Upper lobe of right lung (tissue), 1 donor: ENCODE measurements at regions not wholly inside any gene's neighbourhood (a gene's known extent, or its start where the extent isn't known, plus 50 kb on each side); places are given as distances from the start of the nearest gene placed in this dataset.
"Not testable (repeated sequence)": the region's sequence is repeated elsewhere in the genome, so short reads cannot be mapped to it uniquely, and the experiment has no call there.

Experiments used
- ATAC-seq: fragments of 200-7000 bp; cut with Tn5 transposase; one replicate; pipeline ENCODE4 v1.9.1; 2020; ENCODE audit warnings: mild to moderate bottlenecking, moderate library complexity
- DNase-seq: peaks from one replicate; pipeline ENCODE4 v3.0.0-alpha.2; 2020
- H3K27ac ChIP-seq: fragments of 200-600 bp; one replicate; pipeline ENCODE4 v1.8.0; 2022
- H3K27me3 ChIP-seq: fragments of 200-600 bp; one replicate; pipeline ENCODE4 v1.8.0; 2022; ENCODE audit warnings: mild to moderate bottlenecking
- H3K36me3 ChIP-seq: fragments of 200-600 bp; one replicate; pipeline ENCODE4 v1.8.0; 2022
- H3K4me1 ChIP-seq: fragments of 200-600 bp; one replicate; pipeline ENCODE4 v1.8.0; 2022
- H3K4me3 ChIP-seq: fragments of 200-600 bp; one replicate; pipeline ENCODE4 v1.8.0; 2022; ENCODE audit warnings: mild to moderate bottlenecking
- H3K9me3 ChIP-seq: fragments of 200-600 bp; one replicate; pipeline ENCODE4 v1.8.0; 2022
- intact Hi-C: fragments of 100-400 bp; cut with DNase I; formaldehyde crosslinking; loops from one replicate; pipeline ENCODE4 v1.11.0; 2022
- donor health status: DM: no; HTN: yes; CAD: no; lungs with severe emphysema.

- DNase-seq, H3K4me1 ChIP-seq, H3K9me3 ChIP-seq, intact Hi-C loops, H3K27me3 ChIP-seq, H3K36me3 ChIP-seq, H3K27ac ChIP-seq, H3K4me3 ChIP-seq: not testable (repeated sequence)
- ATAC-seq = peak; percentile 24
Observed at GRCh38 chr16:33766869-33767765, 307.7 kb downstream of the TP53TG3F start.

DNA sequence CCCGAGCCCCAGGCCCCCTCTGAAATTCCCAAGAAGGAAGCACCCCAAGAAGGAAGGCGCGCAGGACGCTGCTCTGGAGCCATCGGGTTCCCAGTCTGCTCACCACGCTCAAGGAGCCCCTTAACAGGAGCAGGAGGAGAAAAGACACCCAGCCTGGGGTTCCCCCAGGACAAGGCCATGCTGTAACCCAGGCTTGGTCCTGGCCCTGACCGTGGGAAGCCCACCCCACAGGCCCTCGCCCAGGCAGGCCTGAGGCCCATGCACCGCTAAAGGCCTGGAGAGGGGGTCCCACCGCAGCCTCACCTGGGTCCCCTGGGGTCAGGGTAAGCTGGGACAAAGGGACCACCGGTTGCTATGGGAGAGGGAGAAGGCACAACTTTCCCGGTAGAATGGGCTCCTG lies 309.3 kb downstream of the TP53TG3F start:
- H3K4me1 ChIP-seq, H3K36me3 ChIP-seq, DNase-seq, intact Hi-C loops, H3K27ac ChIP-seq, H3K4me3 ChIP-seq, H3K27me3 ChIP-seq, H3K9me3 ChIP-seq: not testable (repeated sequence)
- ATAC-seq = peak; percentile 17

GRCh38 chr16:33769180-33769846 lies 309.9 kb downstream of the TP53TG3F start:
- ATAC-seq, DNase-seq, intact Hi-C loops: not testable (repeated sequence)

DNA sequence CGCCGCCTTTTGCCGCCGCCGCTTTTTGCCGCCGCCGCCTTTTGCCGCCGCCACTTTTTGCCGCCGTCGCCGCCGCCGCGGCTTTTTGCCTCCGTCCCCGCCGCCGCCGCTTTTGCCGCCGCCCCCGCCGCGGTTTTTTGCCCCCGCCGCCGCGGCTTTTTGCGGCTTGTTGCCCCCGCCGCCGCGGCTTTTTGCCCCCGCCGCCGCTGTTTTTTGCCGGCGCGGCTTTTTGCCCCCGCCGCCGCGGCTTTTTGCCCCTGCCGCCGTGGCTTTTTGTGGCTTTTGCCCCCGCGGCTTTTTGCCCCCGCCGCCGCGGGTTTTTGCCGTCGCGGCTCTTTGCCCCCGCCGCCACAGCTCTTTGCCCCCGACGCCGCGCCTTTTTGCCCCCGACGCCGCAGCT lies 311.1 kb downstream of the TP53TG3F start:
- H3K4me3 ChIP-seq, DNase-seq, H3K4me1 ChIP-seq, intact Hi-C loops, H3K27ac ChIP-seq, H3K9me3 ChIP-seq, H3K27me3 ChIP-seq, H3K36me3 ChIP-seq, ATAC-seq: not testable (repeated sequence)

More at GRCh38 chr16:33769180-33769846, 309.9 kb downstream of the TP53TG3F start:
- not testable (repeated sequence) for H3K9me3 ChIP-seq, H3K27me3 ChIP-seq, H3K4me1 ChIP-seq, H3K4me3 ChIP-seq, H3K27ac ChIP-seq, H3K36me3 ChIP-seq

DNA sequence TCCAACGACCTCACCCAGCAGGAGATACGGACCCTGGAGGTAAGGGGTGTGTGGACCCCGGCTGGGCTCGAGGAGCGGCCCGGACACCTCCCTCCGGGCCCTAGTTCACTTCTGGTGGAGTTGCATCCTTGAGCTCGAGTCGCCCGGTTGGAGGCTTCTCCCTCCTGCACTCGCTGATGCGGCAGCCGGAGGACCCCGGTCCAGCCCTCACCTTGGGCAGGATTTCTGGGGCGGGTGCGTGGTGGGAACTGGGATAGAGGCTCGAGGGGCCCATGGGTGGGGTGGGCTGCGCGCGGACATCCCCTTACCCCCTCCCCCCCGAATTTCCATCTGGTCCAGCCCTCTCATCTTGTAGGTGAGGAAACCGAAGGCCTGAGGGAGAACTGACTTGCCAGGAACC lies 311.8 kb downstream of the TP53TG3F start:
- H3K4me3 ChIP-seq, H3K27me3 ChIP-seq, H3K27ac ChIP-seq, H3K36me3 ChIP-seq, intact Hi-C loops, H3K9me3 ChIP-seq, DNase-seq, H3K4me1 ChIP-seq, ATAC-seq: not testable (repeated sequence)

DNA sequence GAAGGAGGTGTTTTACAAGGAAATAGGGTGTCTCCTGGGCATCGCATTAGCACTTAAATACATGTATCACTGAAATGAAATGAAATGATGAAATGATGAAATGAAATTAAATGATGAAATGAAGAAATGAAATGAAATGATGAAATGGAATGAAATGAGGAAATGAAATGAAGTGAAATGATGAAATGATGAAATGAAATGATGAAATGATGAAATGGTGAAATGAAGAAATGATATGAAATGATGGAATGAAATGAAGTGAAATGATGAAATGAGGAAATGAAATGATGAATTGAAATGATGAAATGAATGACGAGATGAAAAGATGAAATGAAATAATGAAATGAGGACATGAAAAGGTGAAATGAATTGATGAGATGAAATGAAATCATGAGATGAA lies 314.6 kb downstream of the TP53TG3F start:
- H3K4me1 ChIP-seq, DNase-seq, intact Hi-C loops, ATAC-seq, H3K27ac ChIP-seq, H3K27me3 ChIP-seq, H3K4me3 ChIP-seq, H3K9me3 ChIP-seq, H3K36me3 ChIP-seq: not testable (repeated sequence)

DNA sequence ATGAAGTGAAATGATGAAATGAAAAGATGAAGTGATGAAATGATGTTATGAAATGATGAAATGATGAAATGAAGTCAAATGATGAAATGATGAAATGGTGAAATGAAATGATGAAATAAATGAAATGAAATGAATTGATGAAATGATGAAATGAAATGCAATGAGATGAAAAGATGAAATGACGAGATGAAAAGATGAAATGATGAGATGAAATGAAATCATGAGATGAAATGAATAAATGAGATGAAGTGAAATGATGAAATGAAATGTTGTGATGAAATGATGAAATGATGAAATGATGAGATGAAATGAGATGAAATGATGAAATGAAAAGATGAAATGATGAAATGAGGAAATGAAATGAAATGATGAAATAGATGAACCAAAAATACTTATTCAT lies 315.3 kb downstream of the TP53TG3F start:
- H3K27ac ChIP-seq, ATAC-seq, H3K9me3 ChIP-seq, H3K4me1 ChIP-seq, intact Hi-C loops, H3K4me3 ChIP-seq, H3K36me3 ChIP-seq, H3K27me3 ChIP-seq, DNase-seq: not testable (repeated sequence)

DNA sequence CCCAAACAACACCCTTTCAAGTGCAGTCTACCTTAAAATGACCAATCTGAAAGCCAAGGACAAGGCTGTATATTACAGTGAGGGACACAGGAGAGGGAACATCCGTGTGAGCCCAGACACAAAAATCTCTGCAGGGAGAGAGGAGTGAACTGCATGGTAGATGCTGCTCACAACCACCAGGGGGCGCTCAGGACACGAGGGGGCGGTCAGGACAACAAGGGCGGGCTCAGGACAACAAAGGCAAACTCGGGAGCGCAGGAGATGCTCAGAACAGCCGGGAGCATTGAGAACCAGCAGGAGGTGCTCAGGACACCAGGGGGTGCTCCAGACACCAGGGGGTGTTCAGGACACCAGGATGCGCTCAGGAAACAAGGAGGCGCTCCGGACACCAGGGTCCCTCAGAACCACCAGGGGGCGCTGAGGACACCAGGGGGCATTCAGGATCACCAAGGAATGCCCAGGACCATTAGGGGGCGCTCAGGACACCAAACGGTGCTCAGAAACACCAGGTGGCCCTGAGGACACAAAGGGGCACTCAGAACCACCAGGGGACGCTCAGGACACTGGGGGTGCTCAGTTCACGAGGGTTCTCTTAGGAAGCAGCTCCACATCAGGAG lies 357.0 kb downstream of the TP53TG3F start:
- H3K9me3 ChIP-seq, ATAC-seq, intact Hi-C loops, H3K27me3 ChIP-seq, H3K36me3 ChIP-seq, H3K4me3 ChIP-seq, H3K4me1 ChIP-seq, DNase-seq, H3K27ac ChIP-seq: not testable (repeated sequence)

DNA sequence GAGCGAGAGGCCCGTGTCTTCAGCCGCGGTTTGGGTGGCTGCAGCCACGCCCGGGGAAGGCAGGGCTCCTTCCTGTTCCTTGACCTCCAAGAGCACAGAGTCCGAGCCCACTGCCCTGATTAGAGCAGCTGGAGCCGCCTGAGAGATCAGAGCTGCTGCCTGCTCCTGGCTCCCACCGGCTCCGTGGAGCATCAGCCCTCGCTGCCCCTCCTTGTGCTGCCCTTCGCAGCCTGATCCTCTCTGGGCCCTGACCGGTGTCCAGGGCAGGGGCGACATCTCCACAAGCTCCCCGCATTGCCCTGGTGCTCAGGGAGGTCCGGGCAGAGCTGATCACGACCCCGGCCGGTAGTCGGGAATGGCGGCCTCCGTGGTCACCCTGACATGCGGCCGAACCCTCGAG lies 365.3 kb downstream of the TP53TG3F start:
- H3K4me1 ChIP-seq, H3K27ac ChIP-seq, DNase-seq, H3K9me3 ChIP-seq, H3K27me3 ChIP-seq, H3K4me3 ChIP-seq, ATAC-seq, intact Hi-C loops, H3K36me3 ChIP-seq: not testable (repeated sequence)

DNA sequence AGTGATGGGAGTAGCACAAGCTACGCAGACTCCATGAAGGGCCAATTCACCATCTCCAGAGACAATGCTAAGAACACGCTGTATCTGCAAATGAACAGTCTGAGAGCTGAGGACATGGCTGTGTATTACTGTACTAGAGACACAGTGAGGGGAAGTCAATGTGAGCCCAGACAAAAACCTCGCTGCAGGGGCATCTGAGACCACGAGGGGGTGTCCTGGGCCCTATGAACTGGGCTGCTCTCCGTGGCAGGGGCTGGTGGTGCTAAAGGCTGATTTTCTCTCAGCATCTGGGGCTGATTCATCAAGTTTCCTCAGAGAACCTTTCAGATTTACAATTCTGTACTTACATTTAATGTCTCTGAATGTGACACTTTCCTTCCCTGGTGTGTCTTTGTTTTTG lies 368.1 kb downstream of the TP53TG3F start:
- H3K9me3 ChIP-seq, H3K4me1 ChIP-seq, H3K4me3 ChIP-seq, DNase-seq, ATAC-seq, H3K27me3 ChIP-seq, intact Hi-C loops, H3K36me3 ChIP-seq, H3K27ac ChIP-seq: not testable (repeated sequence)

DNA sequence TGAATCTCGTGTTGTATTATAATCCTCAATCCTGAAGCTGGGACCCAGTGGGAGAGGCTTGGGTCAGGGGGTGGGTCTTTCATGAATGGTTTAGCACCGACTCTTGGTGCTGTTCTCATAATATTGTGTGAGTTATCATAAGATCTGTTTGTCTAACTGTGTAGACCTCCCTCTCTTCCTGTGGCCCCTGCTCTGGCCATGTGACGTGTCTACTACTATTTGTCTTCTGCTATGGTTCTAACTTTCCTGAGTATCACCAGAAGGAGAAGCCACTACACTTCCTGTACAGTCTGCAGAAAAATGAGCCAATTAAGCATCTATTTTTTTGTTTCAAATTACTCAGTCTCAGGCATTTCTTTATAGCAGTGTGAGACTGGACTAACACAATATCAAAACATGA lies 379.7 kb downstream of the TP53TG3F start:
- ATAC-seq, intact Hi-C loops, DNase-seq, H3K27ac ChIP-seq, H3K4me1 ChIP-seq, H3K27me3 ChIP-seq, H3K4me3 ChIP-seq, H3K36me3 ChIP-seq, H3K9me3 ChIP-seq: not testable (repeated sequence)

- ATAC-seq, H3K27me3 ChIP-seq, H3K4me3 ChIP-seq, intact Hi-C loops, H3K9me3 ChIP-seq, H3K4me1 ChIP-seq, H3K36me3 ChIP-seq, H3K27ac ChIP-seq: not testable (repeated sequence)
- peak; percentile 66 for DNase-seq
Observed at GRCh38 chr16:33844533-33844932, 385.1 kb downstream of the TP53TG3F start.
